HG03457 (cell line): ENCODE measurements at regions not wholly inside any gene's neighbourhood (a gene's known extent, or its start where the extent isn't known, plus 50 kb on each side); places are given as distances from the start of the nearest gene placed in this dataset.
"Not testable (repeated sequence)": the region's sequence is repeated elsewhere in the genome, so short reads cannot be mapped to it uniquely, and the experiment has no call there.

Experiments
- ATAC-seq: cut with Tn5 transposase; IDR thresholded peaks from one replicate; pipeline ENCODE4 v1.9.1; 2021; ENCODE audit warnings: moderate number of reproducible peaks; ENCODE audit not compliant: unreplicated experiment

GRCh38 chr2:34875091-34875745 is 1276.1 kb upstream of the FAM98A start:
- ATAC-seq = no peak

GRCh38 chr2:34853646-34854045 is 1254.5 kb upstream of the FAM98A start:
- no peak for ATAC-seq

- ATAC-seq = no peak
These were observed 1252.7 kb upstream of the FAM98A start for GRCh38 chr2:34851804-34852203.

- no peak for ATAC-seq
These were observed 1250.7 kb upstream of the FAM98A start for GRCh38 chr2:34849827-34850226.

GRCh38 chr2:34848691-34849090 is 1249.6 kb upstream of the FAM98A start:
- no peak for ATAC-seq

GRCh38 chr2:34848132-34848531 is 1249.0 kb upstream of the FAM98A start:
- no peak for ATAC-seq

GRCh38 chr2:34844629-34845028 is 1245.5 kb upstream of the FAM98A start:
- ATAC-seq = no peak

GRCh38 chr2:34838408-34838807 is 1239.3 kb upstream of the FAM98A start:
- ATAC-seq = no peak

- no peak for ATAC-seq
These were observed 1237.3 kb upstream of the FAM98A start for GRCh38 chr2:34836361-34836760.

- no peak for ATAC-seq
These were observed 1232.0 kb upstream of the FAM98A start for GRCh38 chr2:34831096-34831495.

- no peak for ATAC-seq
These were observed 1229.4 kb upstream of the FAM98A start for GRCh38 chr2:34828481-34828880.

- ATAC-seq = no peak
These were observed 1228.3 kb upstream of the FAM98A start for GRCh38 chr2:34827398-34827797.

- ATAC-seq = no peak
These were observed 1226.6 kb upstream of the FAM98A start for GRCh38 chr2:34825686-34826085.

GRCh38 chr2:34822616-34823015 is 1223.5 kb upstream of the FAM98A start:
- ATAC-seq = no peak

- ATAC-seq = no peak
These were observed 1216.1 kb upstream of the FAM98A start for GRCh38 chr2:34815052-34815741.

GRCh38 chr2:34810456-34810855 is 1211.4 kb upstream of the FAM98A start:
- ATAC-seq = no peak

- no peak for ATAC-seq
These were observed 1209.3 kb upstream of the FAM98A start for GRCh38 chr2:34808426-34808825.

GRCh38 chr2:34806891-34807290 is 1207.8 kb upstream of the FAM98A start:
- ATAC-seq = no peak

GRCh38 chr2:34806396-34806795 is 1207.3 kb upstream of the FAM98A start:
- no peak for ATAC-seq

GRCh38 chr2:34799556-34799955 is 1200.5 kb upstream of the FAM98A start:
- no peak for ATAC-seq

GRCh38 chr2:34795586-34795985 is 1196.5 kb upstream of the FAM98A start:
- not testable (repeated sequence) for ATAC-seq

GRCh38 chr2:34789169-34789568 is 1190.1 kb upstream of the FAM98A start:
- ATAC-seq = no peak

- ATAC-seq = no peak
These were observed 1188.2 kb upstream of the FAM98A start for GRCh38 chr2:34787341-34787740.
